ENCODE measurements at regions not wholly inside any gene's neighbourhood (a gene's known extent, or its start where the extent isn't known, plus 50 kb on each side); places are given as distances from the start of the nearest gene placed in this dataset.

GRCh38 chr3:109718850-109719249, 381.5 kb upstream of the DPPA4 start:
- Histone ChIP-seq H3K4me3 (no peak overlapping the region), H3K4me1 (no peaks in the 10 kb centered on the region), H3K27me3 (no peaks in the 10 kb centered on the region), H3K36me3 (no peaks in the 10 kb centered on the region), H3K9me3 (no peaks in the 10 kb centered on the region), H3K27ac (no peak overlapping the region)
- TF ChIP-seq EP300 (IDR thresholded peaks at IDR 0.05), result no peak
- TF ChIP-seq POLR2A (IDR thresholded peaks at IDR 0.05), result no peak
- TF ChIP-seq POLR2AphosphoS5 (IDR thresholded peaks at IDR 0.05), result no peak
- TF ChIP-seq CTCF (IDR thresholded peaks at IDR 0.05), result no peak
- DNase-seq (no peak), ATAC-seq (ENCODE audit: low FRiP score in 2 of 2) (no peak)
- 83 to 88% methylated on average over 4 of the region's 4 CpGs for WGBS, 2 donors

GRCh38 chr3:109728861-109729494, 391.6 kb upstream of the DPPA4 start:
- H3K36me3 ChIP-seq, result no peaks in the 10 kb centered on the region
- H3K27me3 ChIP-seq, result no peaks in the 10 kb centered on the region
- DNase-seq, result no peak
- H3K27ac ChIP-seq, result no peak overlapping the region
- no peak overlapping the region for H3K4me3 ChIP-seq
- no peak for ATAC-seq (ENCODE audit: low FRiP score in 2 of 2)
- WGBS, 2 donors, result 58 to 89% methylated on average over 1 of the region's 1 CpG
- no peaks in the 10 kb centered on the region for H3K9me3 ChIP-seq
- H3K4me1 ChIP-seq, result no peaks in the 10 kb centered on the region
- TF ChIP-seq EP300 (IDR thresholded peaks at IDR 0.05), result no peak
- no peak for TF ChIP-seq CTCF (IDR thresholded peaks at IDR 0.05)
- TF ChIP-seq POLR2AphosphoS5 (IDR thresholded peaks at IDR 0.05), result no peak
- TF ChIP-seq POLR2A (IDR thresholded peaks at IDR 0.05), result no peak

- TF ChIP-seq POLR2A (IDR thresholded peaks at IDR 0.05) (no peak), EP300 (IDR thresholded peaks at IDR 0.05) (no peak), CTCF (IDR thresholded peaks at IDR 0.05) (peak; percentile 60 to 90 (median 72)), POLR2AphosphoS5 (IDR thresholded peaks at IDR 0.05) (no peak)
- no peaks in the 10 kb centered on the region for H3K27me3 ChIP-seq
These were observed 394.5 kb upstream of the DPPA4 start for GRCh38 chr3:109731639-109732473.

GRCh38 chr3:109743981-109744380, 406.6 kb upstream of the DPPA4 start:
- Histone ChIP-seq H3K4me3 (no peak overlapping the region), H3K36me3 (no peaks in the 10 kb centered on the region), H3K9me3 (no peaks in the 10 kb centered on the region), H3K4me1 (no peaks in the 10 kb centered on the region), H3K27ac (no peak overlapping the region), H3K27me3 (no peaks in the 10 kb centered on the region)
- no peak for ATAC-seq (ENCODE audit: low FRiP score in 2 of 2)
- DNase-seq, result no peak
- 63% methylated on average over 3 of the region's 3 CpGs for WGBS, 2 donors
- TF ChIP-seq EP300 (IDR thresholded peaks at IDR 0.05) (no peak), POLR2AphosphoS5 (IDR thresholded peaks at IDR 0.05) (no peak), CTCF (IDR thresholded peaks at IDR 0.05) (no peak), POLR2A (IDR thresholded peaks at IDR 0.05) (no peak)

More at GRCh38 chr3:109731639-109732473, 394.5 kb upstream of the DPPA4 start:
- DNase-seq (peak in 1 of 2 donors; percentile 29), ATAC-seq (ENCODE audit: low FRiP score in 2 of 2) (peak in 1 of 2 donors; percentile 84)
- Histone ChIP-seq H3K9me3 (peaks cover 0 to under 1% (median under 1%) of the 10 kb centered on the region in 4 donors), H3K4me1 (no peaks in the 10 kb centered on the region), H3K27ac (no peak overlapping the region), H3K36me3 (no peaks in the 10 kb centered on the region), H3K4me3 (no peak overlapping the region)
- WGBS, 2 donors, result 70 to 71% methylated on average over 6 of the region's 6 CpGs
